Suppressor macrophage treated with lipopolysaccharide for 4 hours (primary cell): ENCODE measurements at regions not wholly inside any gene's neighbourhood (a gene's known extent, or its start where the extent isn't known, plus 50 kb on each side); places are given as distances from the start of the nearest gene placed in this dataset.
A peak's percentile ranks its signal among the peaks of the same experiment; 100 is the strongest.
"Not testable (repeated sequence)": the region's sequence is repeated elsewhere in the genome, so short reads cannot be mapped to it uniquely, and the experiment has no call there.

ENCODE experiments used
- DNase-seq: peaks from one replicate; pipeline ENCODE4 v3.0.0-alpha.2; 2020

GRCh38 chr5:116992681-116993080 lies 418.1 kb upstream of the SEMA6A start:
- no peak for DNase-seq

GRCh38 chr5:116989995-116990394 lies 415.4 kb upstream of the SEMA6A start:
- no peak for DNase-seq

- no peak for DNase-seq
Measured at GRCh38 chr5:116982035-116982434, 407.4 kb upstream of the SEMA6A start.

GRCh38 chr5:116980581-116980980 lies 406.0 kb upstream of the SEMA6A start:
- no peak for DNase-seq

GRCh38 chr5:116976767-116977166 lies 402.1 kb upstream of the SEMA6A start:
- DNase-seq, result no peak

- DNase-seq, result no peak
Measured at GRCh38 chr5:116971131-116971530, 396.5 kb upstream of the SEMA6A start.

GRCh38 chr5:116970318-116970717 lies 395.7 kb upstream of the SEMA6A start:
- no peak for DNase-seq

- no peak for DNase-seq
Measured at GRCh38 chr5:116964438-116964837, 389.8 kb upstream of the SEMA6A start.

GRCh38 chr5:116961021-116961420 lies 386.4 kb upstream of the SEMA6A start:
- no peak for DNase-seq

GRCh38 chr5:116959843-116960242 lies 385.2 kb upstream of the SEMA6A start:
- DNase-seq, result no peak

- no peak for DNase-seq
Measured at GRCh38 chr5:116953251-116953930, 378.8 kb upstream of the SEMA6A start.

GRCh38 chr5:116951219-116951618 lies 376.6 kb upstream of the SEMA6A start:
- no peak for DNase-seq

GRCh38 chr5:116947691-116948528 lies 373.3 kb upstream of the SEMA6A start:
- DNase-seq, result peak; percentile 53

GRCh38 chr5:116945613-116946382 lies 371.2 kb upstream of the SEMA6A start:
- DNase-seq, result not testable (repeated sequence)

- DNase-seq, result no peak
Measured at GRCh38 chr5:116944183-116944582, 369.6 kb upstream of the SEMA6A start.

GRCh38 chr5:116942622-116943021 lies 368.0 kb upstream of the SEMA6A start:
- no peak for DNase-seq

- DNase-seq, result no peak
Measured at GRCh38 chr5:116939641-116940040, 365.0 kb upstream of the SEMA6A start.

- no peak for DNase-seq
Measured at GRCh38 chr5:116938488-116938887, 363.9 kb upstream of the SEMA6A start.

GRCh38 chr5:116935561-116936162 lies 361.0 kb upstream of the SEMA6A start:
- DNase-seq, result no peak

GRCh38 chr5:116930616-116931015 lies 356.0 kb upstream of the SEMA6A start:
- DNase-seq, result no peak

GRCh38 chr5:116923344-116923743 lies 348.7 kb upstream of the SEMA6A start:
- no peak for DNase-seq

GRCh38 chr5:116922532-116922931 lies 347.9 kb upstream of the SEMA6A start:
- DNase-seq, result no peak

GRCh38 chr5:116914869-116915504 lies 340.4 kb upstream of the SEMA6A start:
- no peak for DNase-seq
